ENCODE measurements at regions not wholly inside any gene's neighbourhood (a gene's known extent, or its start where the extent isn't known, plus 50 kb on each side); places are given as distances from the start of the nearest gene placed in this dataset.

DNA sequence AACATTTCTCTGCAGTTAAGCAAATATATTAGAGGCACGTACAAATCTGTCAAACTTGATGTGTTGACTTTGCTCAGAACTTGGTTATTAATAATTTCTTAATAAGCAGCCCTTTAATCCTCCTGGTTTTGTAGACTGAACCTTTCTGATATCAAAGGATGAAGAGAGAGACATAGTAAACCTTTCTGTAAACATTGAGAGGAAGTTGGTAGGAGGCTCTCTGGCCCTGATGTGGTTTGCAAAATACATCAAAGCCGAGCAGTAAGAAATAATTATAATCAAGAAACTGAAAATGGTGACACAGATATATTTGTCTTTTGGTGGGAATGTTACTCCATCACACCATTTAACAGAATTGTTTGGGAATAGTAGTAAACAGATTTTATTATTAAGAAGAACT is 111.9 kb downstream of the OXSM start:
- no peaks in the 10 kb centered on the region for H3K27me3 ChIP-seq (replicated peaks in 1 of 4; ENCODE audit: control insufficient read depth in 3 of 4, extremely low read depth in 1 of 4, insufficient read depth in 3 of 4, low read length in 3 of 4)
- no peak overlapping the region for H4K5ac ChIP-seq (ENCODE audit: insufficient read length, low read depth, low read length)
- H2AFZ ChIP-seq (ENCODE audit: low read length), result no peak overlapping the region
- no peaks in the 10 kb centered on the region; the same call in 1 of the 2 replicates for H3K23me2 ChIP-seq (ENCODE audit: low read depth, low read length)
- no peak overlapping the region for H4K8ac ChIP-seq (ENCODE audit: extremely low read depth, insufficient read depth, low read length)
- no peak overlapping the region for H3K4ac ChIP-seq (replicated peaks; ENCODE audit: insufficient read length, low read depth, low read length)
- no peak overlapping the region for H2BK5ac ChIP-seq (ENCODE audit: low read depth, low read length)
- no peak overlapping the region for H3K14ac ChIP-seq (ENCODE audit: insufficient read length)
- no peak overlapping the region for H2BK15ac ChIP-seq (ENCODE audit: low read length)
- H3K27ac ChIP-seq (ENCODE audit: low read depth, low read length), result no peak overlapping the region
- no peaks in the 10 kb centered on the region for H3K36me3 ChIP-seq (ENCODE audit: control insufficient read depth in 2 of 4, insufficient read depth in 4 of 4, low read length in 3 of 4)
- ChIA-PET POLR2A (ENCODE audit: partially characterized antibody) (no interaction called here), CTCF (ENCODE audit: partially characterized antibody) (interaction anchor here (1.9 to 2.3 kb wide), 2 partner anchors 9 to 253 kb away, joined by 9 read pairs; no protein-coding TSS in a partner anchor)
- no peak overlapping the region for H3K23ac ChIP-seq (ENCODE audit: insufficient read length)
- H2AK5ac ChIP-seq (ENCODE audit: low read depth, low read length), result no peak overlapping the region
- no peak overlapping the region for H3K4me2 ChIP-seq (ENCODE audit: insufficient read depth in 1 of 2, low read depth in 2 of 2, low read length in 2 of 2)
- no peak overlapping the region for H3K56ac ChIP-seq (replicated peaks; ENCODE audit: insufficient read length, low read depth, low read length)
- H4K91ac ChIP-seq (replicated peaks; ENCODE audit: insufficient read length, low read length), result no peak overlapping the region
- H3K79me1 ChIP-seq (ENCODE audit: low read depth, low read length), result no peaks in the 10 kb centered on the region
- 95% methylated on average over 2 of the region's 2 CpGs; no CpG with 5 or more reads in 1 of the 2 experiments for WGBS, 2 experiments (ENCODE audit: extremely low coverage in 1 of 2, insufficient coverage in 1 of 2, insufficient read length in 1 of 2, insufficient replicate concordance in 2 of 2, low coverage in 1 of 2, low lambda C conversion rate in 2 of 2, missing lambda C conversion rate in 1 of 2)
- TF ChIP-seq, protein P1, sequence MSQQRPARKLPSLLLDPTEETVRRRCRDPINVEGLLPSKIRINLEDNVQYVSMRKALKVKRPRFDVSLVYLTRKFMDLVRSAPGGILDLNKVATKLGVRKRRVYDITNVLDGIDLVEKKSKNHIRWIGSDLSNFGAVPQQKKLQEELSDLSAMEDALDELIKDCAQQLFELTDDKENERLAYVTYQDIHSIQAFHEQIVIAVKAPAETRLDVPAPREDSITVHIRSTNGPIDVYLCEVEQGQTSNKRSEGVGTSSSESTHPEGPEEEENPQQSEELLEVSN (IDR thresholded peaks at IDR 0.05), result no peak
- TF ChIP-seq SUZ12 (IDR thresholded peaks at IDR 0.05; ENCODE audit: low read length) (no peak), NANOG (IDR thresholded peaks at IDR 0.05; ENCODE audit: insufficient read depth, low read depth, low read length, poor library complexity, severe bottlenecking) (no peak), CHD1 (IDR thresholded peaks at IDR 0.05; ENCODE audit: low read depth, low read length) (no peak)
- H4K20me1 ChIP-seq (replicated peaks in 1 of 2; ENCODE audit: control insufficient read depth in 1 of 2, insufficient read depth in 2 of 2, low read length in 2 of 2), result no peaks in the 10 kb centered on the region
- no peak overlapping the region for H3K9ac ChIP-seq (replicated peaks in 1 of 4; ENCODE audit: extremely low read depth in 1 of 4, low read depth in 3 of 4, low read length in 3 of 4)
- DNase-seq (ENCODE audit: low read depth in 1 of 2, low spot score in 2 of 2) (no peak), FAIRE-seq (no peak)
- no peak overlapping the region for H3K18ac ChIP-seq (ENCODE audit: extremely low read depth, low read length)
- no peak overlapping the region for H2BK12ac ChIP-seq (ENCODE audit: low read depth, low read length)
- H3K9me3 ChIP-seq (ENCODE audit: insufficient read depth in 2 of 2, low read depth in 1 of 2, low read length in 1 of 2), result no peaks in the 10 kb centered on the region
- H2BK120ac ChIP-seq (replicated peaks; ENCODE audit: low read depth, low read length), result no peak overlapping the region
- H2BK20ac ChIP-seq (ENCODE audit: low read length), result no peak overlapping the region
- no peak overlapping the region for H3K4me3 ChIP-seq (ENCODE audit: extremely low read depth in 1 of 4, insufficient read depth in 2 of 4, low read depth in 3 of 4, low read length in 4 of 4)
- peaks cover 0 to 9% (median 0%) of the 10 kb centered on the region in 4 experiments; a peak in 1 of 7 replicates for H3K4me1 ChIP-seq (replicated peaks in 1 of 4; ENCODE audit: control insufficient read depth in 3 of 4, insufficient read depth in 4 of 4, low read length in 3 of 4)
- no peaks in the 10 kb centered on the region for H3K79me2 ChIP-seq (ENCODE audit: control insufficient read depth in 1 of 2, insufficient read depth in 2 of 2, low read length in 2 of 2)
